HCT116 (cell line): ENCODE measurements at regions not wholly inside any gene's neighbourhood (a gene's known extent, or its start where the extent isn't known, plus 50 kb on each side); places are given as distances from the start of the nearest gene placed in this dataset.

Source experiments
- CEBPB ChIP-seq: IDR thresholded peaks from 2 replicates; pipeline ENCODE4 v1.6.1; 2012; ENCODE audit warnings: low read depth
- EZH2 ChIP-seq: fragments of 200-600 bp; sonication (generic); IDR thresholded peaks from 2 replicates; pipeline ENCODE4 v1.6.1; 2017; ENCODE audit warnings: antibody characterized with exemption, mixed run types
- POLR2AphosphoS5 ChIP-seq: IDR thresholded peaks from 2 replicates; pipeline ENCODE4 v1.6.1; 2011; ENCODE audit warnings: mild to moderate bottlenecking, low read depth, low read length, moderate library complexity
- RAD21 ChIP-seq: IDR thresholded peaks from 2 replicates; pipeline ENCODE4 v1.6.1; 2012; ENCODE audit warnings: low read depth, mild to moderate bottlenecking
- TCF7L2 ChIP-seq: IDR thresholded peaks from 2 replicates; pipeline ENCODE4 v1.7.0; 2011; ENCODE audit warnings: borderline replicate concordance, inconsistent platforms; ENCODE audit not compliant: insufficient read depth, insufficient read length; ENCODE audit errors: extremely low read depth
- YY1 ChIP-seq: IDR thresholded peaks from 2 replicates; pipeline ENCODE4 v1.6.1; 2011; ENCODE audit warnings: low read length, low read depth, moderate library complexity, mild to moderate bottlenecking; ENCODE audit not compliant: insufficient replicate concordance; ENCODE audit errors: extremely low read depth
- TF ChIP-seq, protein P1 (sequence below): IDR thresholded peaks from 2 replicates; pipeline ENCODE4 v1.6.1; 2012
- TF ChIP-seq, protein P2 (sequence below), 3 experiments: fragments of 200-600 bp in 1 of 3; sonication (generic) in 1 of 3; IDR thresholded peaks in 2 of 3; conservative IDR thresholded peaks in 1 of 3; 2 replicates each; pipeline ENCODE4 v1.5.1; 2012 to 2017; ENCODE audit warnings: low read depth in 2 of 3, low read length in 2 of 3, antibody characterized with exemption in 1 of 3, borderline replicate concordance in 1 of 3, control low read depth in 1 of 3, mild to moderate bottlenecking in 1 of 3, mixed read lengths in 1 of 3, mixed run types in 1 of 3, moderate library complexity in 1 of 3; ENCODE audit not compliant: insufficient read depth in 1 of 3
- TF ChIP-seq, protein P3 (sequence below): IDR thresholded peaks from 2 replicates; pipeline ENCODE4 v1.6.1; 2012; ENCODE audit warnings: low read depth

- TF ChIP-seq YY1: no peak
- no peak for TF ChIP-seq CEBPB
- TF ChIP-seq, protein P1, sequence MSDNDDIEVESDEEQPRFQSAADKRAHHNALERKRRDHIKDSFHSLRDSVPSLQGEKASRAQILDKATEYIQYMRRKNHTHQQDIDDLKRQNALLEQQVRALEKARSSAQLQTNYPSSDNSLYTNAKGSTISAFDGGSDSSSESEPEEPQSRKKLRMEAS: no peak
- no peak for TF ChIP-seq RAD21
- TF ChIP-seq, protein P2, sequence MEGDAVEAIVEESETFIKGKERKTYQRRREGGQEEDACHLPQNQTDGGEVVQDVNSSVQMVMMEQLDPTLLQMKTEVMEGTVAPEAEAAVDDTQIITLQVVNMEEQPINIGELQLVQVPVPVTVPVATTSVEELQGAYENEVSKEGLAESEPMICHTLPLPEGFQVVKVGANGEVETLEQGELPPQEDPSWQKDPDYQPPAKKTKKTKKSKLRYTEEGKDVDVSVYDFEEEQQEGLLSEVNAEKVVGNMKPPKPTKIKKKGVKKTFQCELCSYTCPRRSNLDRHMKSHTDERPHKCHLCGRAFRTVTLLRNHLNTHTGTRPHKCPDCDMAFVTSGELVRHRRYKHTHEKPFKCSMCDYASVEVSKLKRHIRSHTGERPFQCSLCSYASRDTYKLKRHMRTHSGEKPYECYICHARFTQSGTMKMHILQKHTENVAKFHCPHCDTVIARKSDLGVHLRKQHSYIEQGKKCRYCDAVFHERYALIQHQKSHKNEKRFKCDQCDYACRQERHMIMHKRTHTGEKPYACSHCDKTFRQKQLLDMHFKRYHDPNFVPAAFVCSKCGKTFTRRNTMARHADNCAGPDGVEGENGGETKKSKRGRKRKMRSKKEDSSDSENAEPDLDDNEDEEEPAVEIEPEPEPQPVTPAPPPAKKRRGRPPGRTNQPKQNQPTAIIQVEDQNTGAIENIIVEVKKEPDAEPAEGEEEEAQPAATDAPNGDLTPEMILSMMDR (IDR thresholded peaks at IDR 0.05 in 2 of 3, conservative IDR thresholded peaks at IDR 0.05 in 1 of 3; ENCODE audit: borderline replicate concordance in 1 of 3, insufficient read depth in 1 of 3, low read depth in 2 of 3, low read length in 2 of 3): peak in 1 of 3 experiments; percentile 28; a peak in 2 of 6 replicates
- TF ChIP-seq TCF7L2: no peak
- TF ChIP-seq EZH2: no peak
- no peak for TF ChIP-seq POLR2AphosphoS5
- TF ChIP-seq, protein P3, sequence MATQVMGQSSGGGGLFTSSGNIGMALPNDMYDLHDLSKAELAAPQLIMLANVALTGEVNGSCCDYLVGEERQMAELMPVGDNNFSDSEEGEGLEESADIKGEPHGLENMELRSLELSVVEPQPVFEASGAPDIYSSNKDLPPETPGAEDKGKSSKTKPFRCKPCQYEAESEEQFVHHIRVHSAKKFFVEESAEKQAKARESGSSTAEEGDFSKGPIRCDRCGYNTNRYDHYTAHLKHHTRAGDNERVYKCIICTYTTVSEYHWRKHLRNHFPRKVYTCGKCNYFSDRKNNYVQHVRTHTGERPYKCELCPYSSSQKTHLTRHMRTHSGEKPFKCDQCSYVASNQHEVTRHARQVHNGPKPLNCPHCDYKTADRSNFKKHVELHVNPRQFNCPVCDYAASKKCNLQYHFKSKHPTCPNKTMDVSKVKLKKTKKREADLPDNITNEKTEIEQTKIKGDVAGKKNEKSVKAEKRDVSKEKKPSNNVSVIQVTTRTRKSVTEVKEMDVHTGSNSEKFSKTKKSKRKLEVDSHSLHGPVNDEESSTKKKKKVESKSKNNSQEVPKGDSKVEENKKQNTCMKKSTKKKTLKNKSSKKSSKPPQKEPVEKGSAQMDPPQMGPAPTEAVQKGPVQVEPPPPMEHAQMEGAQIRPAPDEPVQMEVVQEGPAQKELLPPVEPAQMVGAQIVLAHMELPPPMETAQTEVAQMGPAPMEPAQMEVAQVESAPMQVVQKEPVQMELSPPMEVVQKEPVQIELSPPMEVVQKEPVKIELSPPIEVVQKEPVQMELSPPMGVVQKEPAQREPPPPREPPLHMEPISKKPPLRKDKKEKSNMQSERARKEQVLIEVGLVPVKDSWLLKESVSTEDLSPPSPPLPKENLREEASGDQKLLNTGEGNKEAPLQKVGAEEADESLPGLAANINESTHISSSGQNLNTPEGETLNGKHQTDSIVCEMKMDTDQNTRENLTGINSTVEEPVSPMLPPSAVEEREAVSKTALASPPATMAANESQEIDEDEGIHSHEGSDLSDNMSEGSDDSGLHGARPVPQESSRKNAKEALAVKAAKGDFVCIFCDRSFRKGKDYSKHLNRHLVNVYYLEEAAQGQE: no peak
Observed at GRCh38 chr5:85077581-85077980, 692.9 kb upstream of the EDIL3 start.
